SU-DHL-6 (cell line): ENCODE measurements at regions not wholly inside any gene's neighbourhood (a gene's known extent, or its start where the extent isn't known, plus 50 kb on each side); places are given as distances from the start of the nearest gene placed in this dataset.

Source experiments
- CTCF ChIP-seq: fragments of 200-600 bp; sonication (generic); IDR thresholded peaks from one replicate; pipeline ENCODE4 v1.5.1; 2017; ENCODE audit warnings: antibody characterized with exemption, mild to moderate bottlenecking, low read length, moderate library complexity; ENCODE audit not compliant: insufficient read depth, poor library complexity, severe bottlenecking
- EZH2phosphoT487 ChIP-seq: fragments of 200-600 bp; sonication (generic), shearing (Covaris generic); conservative IDR thresholded peaks from 2 replicates; pipeline ENCODE4 v1.6.1; 2018; ENCODE audit warnings: mild to moderate bottlenecking, antibody characterized with exemption, low read length, moderate library complexity, mixed read lengths

DNA sequence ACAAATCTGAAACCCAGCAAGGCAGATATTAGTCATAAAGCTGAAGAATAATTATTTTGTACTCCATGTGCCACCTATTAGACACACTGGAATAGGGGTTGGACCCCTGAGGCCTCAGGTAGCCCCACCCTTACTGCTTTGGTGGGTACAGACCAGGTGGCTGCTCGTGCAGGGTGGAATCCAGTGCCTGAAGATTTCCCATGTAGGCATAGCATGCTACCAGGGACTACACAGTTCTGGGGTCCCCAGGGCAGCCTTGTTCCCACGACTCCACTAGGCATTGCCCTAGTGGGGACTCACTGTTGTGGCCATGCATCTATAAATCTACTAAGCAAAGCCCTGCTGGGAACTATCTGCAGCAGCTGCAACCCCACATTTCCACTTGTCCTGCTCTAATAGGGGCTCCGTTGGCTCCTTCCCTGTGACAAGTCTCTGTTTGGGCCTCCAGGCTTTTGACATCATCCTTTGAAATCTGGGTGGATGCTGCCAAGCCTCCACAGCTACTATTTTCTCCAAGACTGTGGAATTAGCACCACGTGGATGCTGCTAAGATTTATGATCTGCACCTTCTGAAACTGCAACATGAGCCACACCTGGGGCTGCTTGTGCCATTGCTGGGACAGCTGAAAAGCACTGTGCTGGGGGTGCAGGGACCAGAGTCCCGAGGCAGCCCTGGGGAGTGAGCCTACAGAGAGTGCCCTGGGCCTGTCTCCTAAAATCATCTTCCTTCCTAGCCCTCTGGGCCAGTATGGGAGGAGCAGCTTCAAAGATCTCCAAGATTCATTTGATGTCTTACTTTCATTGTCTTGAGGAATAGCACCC is 303.8 kb downstream of the FSIP2 start:
- no peak for TF ChIP-seq CTCF
- TF ChIP-seq EZH2phosphoT487 = no peak
